ENCODE measurements at regions not wholly inside any gene's neighbourhood (a gene's known extent, or its start where the extent isn't known, plus 50 kb on each side); places are given as distances from the start of the nearest gene placed in this dataset.
"Not testable (repeated sequence)": the region's sequence is repeated elsewhere in the genome, so short reads cannot be mapped to it uniquely, and the experiment has no call there.

DNA sequence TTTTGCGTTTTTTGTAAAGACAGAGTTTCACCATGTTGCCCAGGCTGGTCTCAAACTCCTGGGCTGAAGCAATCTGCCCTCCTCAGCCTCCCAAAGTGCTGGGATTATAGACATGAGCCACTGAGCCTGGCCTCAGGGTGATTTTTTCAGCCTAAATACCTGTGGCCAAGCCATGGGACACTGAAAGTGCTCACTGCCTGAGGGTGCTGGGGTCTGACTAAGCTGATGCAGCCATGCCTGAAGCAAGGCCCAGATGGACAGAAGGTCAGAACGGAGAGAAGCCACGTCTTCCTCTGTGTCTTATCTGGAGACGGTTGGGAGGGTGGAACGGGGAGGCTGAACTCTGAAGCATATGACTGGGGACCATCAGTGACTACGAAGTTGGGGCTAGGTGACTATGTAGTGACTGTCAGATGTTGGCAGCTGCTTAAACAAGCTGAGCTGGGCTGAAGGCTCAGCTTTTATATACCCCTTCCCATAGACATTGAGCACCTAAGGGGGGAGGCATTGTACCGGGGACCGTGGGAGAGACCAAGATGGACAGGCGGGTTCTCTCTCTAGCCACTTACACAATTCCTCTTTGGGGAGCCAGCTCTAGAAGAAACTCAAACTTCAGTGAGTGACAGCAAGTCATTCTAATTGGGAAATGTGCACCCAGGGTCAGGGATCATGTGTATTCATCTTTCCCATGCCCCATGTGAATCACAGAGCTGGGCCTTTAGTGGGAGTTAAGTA is 73.3 kb upstream of the HABP2 start:
- H3K4me3 ChIP-seq (ENCODE audit: low read length in 2 of 2), result no peak overlapping the region
- no peak for DNase-seq (ENCODE audit: low read depth in 6 of 9, low spot score in 9 of 9)
- no peak overlapping the region for H3K27ac ChIP-seq (ENCODE audit: low read depth in 1 of 2, low read length in 1 of 2)
- no peaks in the 10 kb centered on the region for H3K36me3 ChIP-seq (ENCODE audit: control insufficient read depth in 2 of 2, insufficient read depth in 2 of 2, low read length in 1 of 2)
- H3K27me3 ChIP-seq (ENCODE audit: control insufficient read depth in 2 of 2, insufficient read depth in 1 of 2, low read length in 1 of 2), result no peaks in the 10 kb centered on the region
- no peaks in the 10 kb centered on the region for H3K4me1 ChIP-seq (ENCODE audit: control insufficient read depth in 2 of 2, insufficient read depth in 2 of 2, low read length in 2 of 2)
- peaks cover 2 to 19% of the 10 kb centered on the region in 2 donors for H3K9me3 ChIP-seq (ENCODE audit: control insufficient read depth in 2 of 2, insufficient read depth in 1 of 2, low read length in 1 of 2)
- WGBS, result 95% methylated on average over 9 of the region's 9 CpGs

GRCh38 chr10:113480081-113480360 is 72.8 kb upstream of the HABP2 start:
- no peak for DNase-seq (ENCODE audit: low read depth in 6 of 9, low spot score in 9 of 9)
- Histone ChIP-seq H3K4me1 (ENCODE audit: control insufficient read depth in 2 of 2, insufficient read depth in 2 of 2, low read length in 2 of 2) (no peaks in the 10 kb centered on the region), H3K9me3 (ENCODE audit: control insufficient read depth in 2 of 2, insufficient read depth in 1 of 2, low read length in 1 of 2) (peaks cover 2 to 19% of the 10 kb centered on the region in 2 donors), H3K4me3 (ENCODE audit: low read length in 2 of 2) (no peak overlapping the region), H3K36me3 (ENCODE audit: control insufficient read depth in 2 of 2, insufficient read depth in 2 of 2, low read length in 1 of 2) (no peaks in the 10 kb centered on the region), H3K27me3 (ENCODE audit: control insufficient read depth in 2 of 2, insufficient read depth in 1 of 2, low read length in 1 of 2) (no peaks in the 10 kb centered on the region), H3K27ac (ENCODE audit: low read depth in 1 of 2, low read length in 1 of 2) (peak overlapping the region in 1 of 2 donors; percentile 73)
- 80% methylated on average over 1 of the region's 1 CpG for WGBS

DNA sequence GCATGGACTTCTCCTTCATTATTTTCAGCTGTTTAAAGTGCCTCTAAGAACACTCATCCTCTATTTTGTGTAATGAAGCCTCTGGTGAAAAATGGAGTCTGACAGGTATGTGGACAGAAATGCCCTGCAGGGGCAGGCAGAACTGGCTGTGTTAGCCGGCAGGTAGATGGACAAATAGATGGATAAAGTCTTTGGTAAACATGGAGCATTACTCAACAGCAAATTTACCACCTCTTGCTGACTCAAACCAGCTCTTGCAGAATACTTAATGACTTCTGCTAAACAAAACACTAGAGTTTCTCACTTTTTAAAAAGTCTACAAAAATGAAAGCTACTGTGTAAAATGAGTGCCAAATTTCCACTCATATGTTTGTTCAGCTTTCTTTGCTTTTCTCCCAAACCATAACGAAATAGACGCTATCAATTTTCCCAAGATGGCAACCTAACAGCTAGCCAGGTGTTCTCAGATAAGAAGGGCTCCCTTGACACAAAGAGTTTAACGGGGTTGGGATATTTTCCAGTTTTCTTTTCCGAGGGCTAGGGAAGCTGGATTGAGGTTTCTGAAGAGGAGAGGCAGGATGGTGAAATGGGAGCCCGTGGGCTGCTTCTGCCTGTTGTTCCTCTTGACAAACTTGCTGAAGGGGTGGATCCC is 71.9 kb upstream of the HABP2 start:
- 92% methylated on average over 6 of the region's 6 CpGs for WGBS
- DNase-seq (ENCODE audit: low read depth in 6 of 9, low spot score in 9 of 9), result peak in 3 of 9 donors; percentile 2 to 32 (median 9)
- Histone ChIP-seq H3K36me3 (ENCODE audit: control insufficient read depth in 2 of 2, insufficient read depth in 2 of 2, low read length in 1 of 2) (no peaks in the 10 kb centered on the region), H3K4me1 (ENCODE audit: control insufficient read depth in 2 of 2, insufficient read depth in 2 of 2, low read length in 2 of 2) (no peaks in the 10 kb centered on the region), H3K9me3 (ENCODE audit: control insufficient read depth in 2 of 2, insufficient read depth in 1 of 2, low read length in 1 of 2) (peaks cover 2 to 19% of the 10 kb centered on the region in 2 donors), H3K4me3 (ENCODE audit: low read length in 2 of 2) (no peak overlapping the region), H3K27ac (ENCODE audit: low read depth in 1 of 2, low read length in 1 of 2) (peak overlapping the region in 1 of 2 donors; percentile 73), H3K27me3 (ENCODE audit: control insufficient read depth in 2 of 2, insufficient read depth in 1 of 2, low read length in 1 of 2) (no peaks in the 10 kb centered on the region)

- DNase-seq (ENCODE audit: low read depth in 6 of 9, low spot score in 9 of 9), result no peak
- 68% methylated on average over 2 of the region's 2 CpGs for WGBS
- Histone ChIP-seq H3K36me3 (ENCODE audit: control insufficient read depth in 2 of 2, insufficient read depth in 2 of 2, low read length in 1 of 2) (no peaks in the 10 kb centered on the region), H3K27ac (ENCODE audit: low read depth in 1 of 2, low read length in 1 of 2) (no peak overlapping the region), H3K27me3 (ENCODE audit: control insufficient read depth in 2 of 2, insufficient read depth in 1 of 2, low read length in 1 of 2) (no peaks in the 10 kb centered on the region), H3K4me3 (ENCODE audit: low read length in 2 of 2) (no peak overlapping the region), H3K9me3 (ENCODE audit: control insufficient read depth in 2 of 2, insufficient read depth in 1 of 2, low read length in 1 of 2) (peaks cover 1 to 9% of the 10 kb centered on the region in 2 donors), H3K4me1 (ENCODE audit: control insufficient read depth in 2 of 2, insufficient read depth in 2 of 2, low read length in 2 of 2) (no peaks in the 10 kb centered on the region)
These were observed 68.4 kb upstream of the HABP2 start for GRCh38 chr10:113484487-113484886.

DNA sequence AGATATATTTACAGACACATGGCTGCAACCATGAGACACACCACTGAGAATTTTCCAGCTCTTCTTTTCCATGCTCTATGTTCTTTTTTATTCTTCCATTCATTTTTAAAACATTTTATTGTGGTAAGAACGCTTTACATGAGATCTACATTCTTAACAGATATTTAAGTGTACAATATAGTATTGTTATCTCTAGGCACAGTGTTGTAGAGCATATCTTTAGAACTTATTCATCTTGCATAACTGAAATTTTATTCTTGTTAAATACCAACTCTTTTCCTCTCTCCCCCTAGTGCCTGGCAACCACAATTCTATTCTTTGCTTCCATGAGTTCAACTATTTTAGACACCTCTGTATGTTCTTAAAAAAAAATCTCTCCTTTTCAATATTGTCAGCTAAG is 67.1 kb upstream of the HABP2 start:
- Histone ChIP-seq H3K27me3 (ENCODE audit: control insufficient read depth in 2 of 2, insufficient read depth in 1 of 2, low read length in 1 of 2) (no peaks in the 10 kb centered on the region), H3K27ac (ENCODE audit: low read depth in 1 of 2, low read length in 1 of 2) (no peak overlapping the region), H3K4me1 (ENCODE audit: control insufficient read depth in 2 of 2, insufficient read depth in 2 of 2, low read length in 2 of 2) (no peaks in the 10 kb centered on the region), H3K9me3 (ENCODE audit: control insufficient read depth in 2 of 2, insufficient read depth in 1 of 2, low read length in 1 of 2) (peaks cover 0 to 1% of the 10 kb centered on the region in 2 donors), H3K4me3 (ENCODE audit: low read length in 2 of 2) (no peak overlapping the region), H3K36me3 (ENCODE audit: control insufficient read depth in 2 of 2, insufficient read depth in 2 of 2, low read length in 1 of 2) (no peaks in the 10 kb centered on the region)
- WGBS, result 97% methylated on average over 1 of the region's 1 CpG
- no peak for DNase-seq (ENCODE audit: low read depth in 6 of 9, low spot score in 9 of 9)

GRCh38 chr10:113486531-113486930 is 66.3 kb upstream of the HABP2 start:
- H3K4me3 ChIP-seq (ENCODE audit: low read length in 2 of 2), result no peak overlapping the region
- no peak overlapping the region for H3K27ac ChIP-seq (ENCODE audit: low read depth in 1 of 2, low read length in 1 of 2)
- no peak for DNase-seq (ENCODE audit: low read depth in 6 of 9, low spot score in 9 of 9)
- 92% methylated on average over 4 of the region's 4 CpGs for WGBS
- H3K36me3 ChIP-seq (ENCODE audit: control insufficient read depth in 2 of 2, insufficient read depth in 2 of 2, low read length in 1 of 2), result no peaks in the 10 kb centered on the region
- H3K9me3 ChIP-seq (ENCODE audit: control insufficient read depth in 2 of 2, insufficient read depth in 1 of 2, low read length in 1 of 2), result no peaks in the 10 kb centered on the region
- no peaks in the 10 kb centered on the region for H3K4me1 ChIP-seq (ENCODE audit: control insufficient read depth in 2 of 2, insufficient read depth in 2 of 2, low read length in 2 of 2)
- no peaks in the 10 kb centered on the region for H3K27me3 ChIP-seq (ENCODE audit: control insufficient read depth in 2 of 2, insufficient read depth in 1 of 2, low read length in 1 of 2)

GRCh38 chr10:113487154-113487553 is 65.7 kb upstream of the HABP2 start:
- no peak overlapping the region for H3K27ac ChIP-seq (ENCODE audit: low read depth in 1 of 2, low read length in 1 of 2)
- H3K4me1 ChIP-seq (ENCODE audit: control insufficient read depth in 2 of 2, insufficient read depth in 2 of 2, low read length in 2 of 2), result no peaks in the 10 kb centered on the region
- WGBS, result 97% methylated on average over 1 of the region's 1 CpG
- no peak for DNase-seq (ENCODE audit: low read depth in 6 of 9, low spot score in 9 of 9)
- no peaks in the 10 kb centered on the region for H3K36me3 ChIP-seq (ENCODE audit: control insufficient read depth in 2 of 2, insufficient read depth in 2 of 2, low read length in 1 of 2)
- H3K27me3 ChIP-seq (ENCODE audit: control insufficient read depth in 2 of 2, insufficient read depth in 1 of 2, low read length in 1 of 2), result no peaks in the 10 kb centered on the region
- no peaks in the 10 kb centered on the region for H3K9me3 ChIP-seq (ENCODE audit: control insufficient read depth in 2 of 2, insufficient read depth in 1 of 2, low read length in 1 of 2)
- H3K4me3 ChIP-seq (ENCODE audit: low read length in 2 of 2), result no peak overlapping the region

DNA sequence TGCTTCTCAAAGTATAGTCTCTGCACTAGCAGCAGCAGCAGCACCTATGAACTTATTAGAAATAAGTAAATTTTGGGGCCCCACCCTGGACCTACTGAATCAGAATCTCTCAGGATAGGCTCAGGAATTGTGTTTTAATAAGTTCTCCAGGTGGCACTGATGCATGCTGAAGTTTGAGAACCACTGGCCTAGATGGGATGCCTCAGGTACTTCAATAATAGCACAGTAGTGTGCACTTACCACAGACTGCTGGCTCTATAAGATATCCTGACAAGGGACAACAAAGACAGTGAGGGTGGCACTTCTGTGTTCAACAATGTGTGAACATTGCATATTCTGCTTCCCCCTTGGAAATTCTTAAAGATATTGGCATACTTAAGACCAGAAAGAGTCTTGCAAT is 64.7 kb upstream of the HABP2 start:
- Histone ChIP-seq H3K36me3 (ENCODE audit: control insufficient read depth in 2 of 2, insufficient read depth in 2 of 2, low read length in 1 of 2) (no peaks in the 10 kb centered on the region), H3K27me3 (ENCODE audit: control insufficient read depth in 2 of 2, insufficient read depth in 1 of 2, low read length in 1 of 2) (peaks cover 0 to 3% of the 10 kb centered on the region in 2 donors), H3K4me3 (ENCODE audit: low read length in 2 of 2) (no peak overlapping the region), H3K4me1 (ENCODE audit: control insufficient read depth in 2 of 2, insufficient read depth in 2 of 2, low read length in 2 of 2) (no peaks in the 10 kb centered on the region), H3K9me3 (ENCODE audit: control insufficient read depth in 2 of 2, insufficient read depth in 1 of 2, low read length in 1 of 2) (no peaks in the 10 kb centered on the region), H3K27ac (ENCODE audit: low read depth in 1 of 2, low read length in 1 of 2) (no peak overlapping the region)
- no peak for DNase-seq (ENCODE audit: low read depth in 6 of 9, low spot score in 9 of 9)

DNA sequence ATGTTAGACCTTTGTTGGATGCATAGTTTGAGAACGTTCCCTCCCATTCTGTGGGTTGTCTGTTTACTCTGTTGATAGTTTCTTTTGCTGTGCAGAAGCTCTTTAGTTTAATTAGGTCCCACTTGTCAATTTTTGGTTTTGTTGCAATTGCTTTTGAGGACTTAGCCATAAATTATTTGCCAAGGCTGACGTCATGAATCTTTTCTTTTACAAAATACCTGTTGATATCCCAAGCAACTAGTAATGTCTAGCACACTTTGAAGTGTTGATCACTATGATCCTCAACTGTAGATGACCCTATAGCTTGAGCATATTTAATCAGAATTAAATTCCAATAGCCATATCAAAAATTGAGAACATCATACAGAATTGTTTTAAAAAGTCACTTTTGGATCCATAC is 63.3 kb upstream of the HABP2 start:
- not testable (repeated sequence) for H3K4me3 ChIP-seq (ENCODE audit: low read length in 2 of 2); H3K4me1 ChIP-seq (ENCODE audit: control insufficient read depth in 2 of 2, insufficient read depth in 2 of 2, low read length in 2 of 2); H3K36me3 ChIP-seq (ENCODE audit: control insufficient read depth in 2 of 2, insufficient read depth in 2 of 2, low read length in 1 of 2); DNase-seq (ENCODE audit: low read depth in 6 of 9, low spot score in 9 of 9); H3K27me3 ChIP-seq (ENCODE audit: control insufficient read depth in 2 of 2, insufficient read depth in 1 of 2, low read length in 1 of 2); H3K9me3 ChIP-seq (ENCODE audit: control insufficient read depth in 2 of 2, insufficient read depth in 1 of 2, low read length in 1 of 2); H3K27ac ChIP-seq (ENCODE audit: low read depth in 1 of 2, low read length in 1 of 2)
- 95% methylated on average over 2 of the region's 2 CpGs for WGBS
